GM19025 (cell line): ENCODE measurements at regions not wholly inside any gene's neighbourhood (a gene's known extent, or its start where the extent isn't known, plus 50 kb on each side); places are given as distances from the start of the nearest gene placed in this dataset.
"Not testable (repeated sequence)": the region's sequence is repeated elsewhere in the genome, so short reads cannot be mapped to it uniquely, and the experiment has no call there.

Experiments
- ATAC-seq: cut with Tn5 transposase; IDR thresholded peaks from one replicate; pipeline ENCODE4 v1.9.1; 2021; ENCODE audit warnings: mild to moderate bottlenecking, low read depth, moderate library complexity; ENCODE audit not compliant: unreplicated experiment

DNA sequence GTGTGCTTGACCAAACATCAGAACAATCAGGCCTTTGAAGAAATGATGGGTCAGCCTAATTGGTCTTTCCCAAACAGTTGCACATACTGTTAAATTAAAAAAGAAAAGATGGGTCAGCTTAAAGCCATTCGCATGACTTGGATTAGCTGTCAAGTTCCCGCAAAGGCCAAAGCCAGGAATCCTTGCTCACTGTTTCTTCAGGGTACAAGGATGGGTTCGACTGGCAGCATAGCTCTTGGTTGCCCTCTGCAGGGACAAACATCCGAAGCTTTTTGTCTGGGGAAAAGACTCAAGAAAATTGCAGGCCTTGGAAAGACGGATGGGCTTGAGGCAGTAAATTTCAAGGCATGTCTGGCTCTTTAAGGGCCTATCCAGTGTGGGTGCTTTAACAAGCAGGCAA lies 168.0 kb downstream of the HDGFL1 start:
- ATAC-seq = no peak

DNA sequence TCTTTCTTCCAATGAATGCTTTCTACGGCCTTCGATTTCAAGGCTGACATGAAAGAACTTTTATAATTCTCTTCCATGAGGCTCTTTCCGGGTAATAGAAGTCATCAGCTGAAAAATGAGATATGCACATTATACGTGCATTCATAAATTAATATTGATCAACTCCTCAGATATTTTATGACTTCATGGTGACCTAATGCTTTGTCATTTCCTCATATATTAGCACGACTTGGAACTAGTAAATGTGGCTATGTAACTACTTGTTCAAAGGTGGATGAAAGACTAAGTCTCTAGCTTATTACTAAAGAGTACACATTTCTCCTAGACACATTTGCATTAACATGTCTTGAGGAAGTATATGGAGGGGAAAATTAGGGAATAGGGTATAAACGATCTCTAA lies 168.8 kb downstream of the HDGFL1 start:
- ATAC-seq = no peak

DNA sequence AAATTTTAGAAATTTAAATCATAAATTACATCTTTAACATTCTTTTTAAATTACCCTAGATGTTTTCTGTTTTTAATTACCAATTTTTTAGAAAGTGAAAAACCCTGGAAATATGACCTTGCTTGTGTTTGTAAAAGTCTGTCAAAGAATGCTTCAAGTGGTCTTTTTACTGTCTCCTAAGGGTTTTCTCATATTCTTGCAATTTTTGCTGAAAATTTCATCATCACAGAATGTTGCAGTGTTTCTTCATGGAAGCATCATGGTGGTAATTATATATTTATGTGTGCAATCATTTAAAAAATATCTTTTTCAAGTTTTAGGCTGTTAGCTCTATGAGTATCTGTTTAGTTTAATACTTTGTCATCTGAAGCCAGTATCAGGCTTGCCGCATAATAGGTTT lies 178.2 kb downstream of the HDGFL1 start:
- no peak for ATAC-seq

DNA sequence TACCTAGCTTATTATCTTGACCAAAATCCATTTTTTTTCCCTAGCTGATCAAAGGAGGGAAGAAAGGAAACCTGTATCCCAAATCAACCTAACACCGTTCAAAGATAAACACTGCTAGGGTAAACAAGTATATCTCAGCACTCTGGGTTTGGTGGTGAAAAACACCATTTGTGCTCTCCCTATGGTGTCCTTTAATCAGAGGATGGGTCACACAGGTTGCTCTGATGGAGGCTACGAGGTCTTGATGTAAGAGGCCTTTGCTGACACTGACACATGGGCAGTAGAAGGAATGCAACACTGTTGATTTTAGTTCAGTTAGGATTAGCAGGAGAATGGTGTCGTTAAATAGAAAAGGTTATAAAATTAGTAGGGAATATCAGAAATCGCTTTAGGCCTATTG lies 179.3 kb downstream of the HDGFL1 start:
- no peak for ATAC-seq

DNA sequence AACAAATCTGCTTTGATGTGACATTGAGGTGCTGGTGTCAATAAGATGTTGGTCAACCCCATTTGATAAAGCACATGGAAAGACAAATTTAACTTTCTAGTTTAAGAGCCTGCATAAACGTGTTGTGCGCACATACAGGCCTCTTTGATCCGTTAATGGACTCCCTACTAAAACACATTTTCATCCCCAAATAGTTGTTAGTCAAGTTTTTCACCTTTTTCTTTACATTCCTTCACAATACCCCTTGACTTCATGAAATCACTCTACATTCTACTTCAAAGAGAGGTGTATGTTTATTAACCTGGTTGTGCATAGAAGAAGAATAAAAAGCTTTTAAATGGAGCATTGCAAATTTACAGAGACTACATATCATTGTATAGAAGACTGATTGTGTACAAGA lies 180.3 kb downstream of the HDGFL1 start:
- ATAC-seq = no peak

DNA sequence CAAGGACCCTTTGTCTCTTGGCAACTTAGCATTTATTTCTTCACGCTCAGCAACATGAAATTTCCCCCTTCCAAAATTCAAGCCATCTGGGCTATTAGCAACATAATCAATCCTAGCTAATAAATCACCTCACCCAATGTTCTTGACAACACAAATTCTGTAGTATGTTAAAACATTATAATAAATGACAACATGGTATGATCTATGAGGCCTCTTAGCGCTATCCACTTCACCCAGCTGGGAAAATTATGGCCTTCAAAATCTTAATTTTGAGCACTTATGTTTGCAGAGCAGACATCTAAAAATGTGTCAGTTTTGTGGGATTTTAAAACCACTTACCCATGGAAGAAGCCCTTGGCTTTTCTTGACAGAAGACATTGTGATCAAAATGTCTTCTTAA lies 181.9 kb downstream of the HDGFL1 start:
- ATAC-seq = no peak

DNA sequence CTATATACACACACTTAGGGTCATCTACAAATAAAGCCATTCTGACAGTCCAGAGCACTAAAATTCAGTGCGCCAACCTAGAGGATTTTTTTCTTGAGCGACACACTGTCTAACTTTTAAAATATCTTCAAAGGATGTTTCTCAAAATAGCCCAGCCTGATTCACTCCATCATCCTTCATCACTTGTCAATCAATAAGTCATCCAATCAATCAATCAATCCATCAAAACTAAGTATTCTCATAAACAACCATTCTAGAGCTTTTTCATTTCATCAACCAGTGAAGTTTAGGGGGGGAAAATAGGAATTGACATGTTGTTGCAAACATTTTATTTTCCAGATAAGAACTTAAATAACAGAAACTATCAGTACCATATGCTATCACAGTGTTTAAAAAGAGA lies 183.2 kb downstream of the HDGFL1 start:
- no peak for ATAC-seq

DNA sequence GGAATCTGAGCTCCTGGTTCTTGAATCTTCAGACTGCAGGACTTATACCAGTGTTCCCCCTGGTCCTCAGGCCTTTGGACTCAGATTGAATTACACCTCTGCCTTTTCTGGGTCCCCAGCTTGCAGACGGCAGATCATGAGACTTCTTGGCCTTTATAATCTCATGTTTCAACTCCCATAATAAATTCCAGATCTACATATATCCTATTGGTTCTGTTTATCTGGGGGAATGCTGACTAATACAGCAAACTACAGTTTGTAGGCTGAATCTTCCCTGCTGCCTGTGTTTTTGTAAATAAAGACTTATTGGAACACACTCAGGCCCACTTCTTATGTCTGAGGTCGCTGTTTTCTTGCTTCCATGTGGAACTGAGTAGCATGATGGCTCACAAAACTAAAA lies 184.7 kb downstream of the HDGFL1 start:
- no peak for ATAC-seq

DNA sequence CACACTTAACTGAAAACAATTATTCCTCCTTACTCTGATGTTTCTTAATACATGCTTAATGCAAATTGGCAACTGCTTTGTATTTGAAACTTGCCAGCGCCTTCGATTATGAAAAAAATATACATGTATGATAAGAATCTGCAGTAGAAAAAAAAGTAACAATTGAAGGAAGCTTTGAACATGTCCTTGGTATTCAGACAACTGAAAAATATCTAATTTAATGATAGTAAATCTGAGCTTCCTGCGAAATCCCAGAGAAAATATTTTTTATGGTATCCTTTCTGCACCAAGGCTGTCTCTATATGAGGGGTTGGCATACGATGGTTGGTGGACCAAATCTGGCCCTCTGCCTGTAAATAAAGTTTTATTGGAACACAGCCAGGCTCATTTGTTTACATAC lies 186.2 kb downstream of the HDGFL1 start:
- no peak for ATAC-seq

DNA sequence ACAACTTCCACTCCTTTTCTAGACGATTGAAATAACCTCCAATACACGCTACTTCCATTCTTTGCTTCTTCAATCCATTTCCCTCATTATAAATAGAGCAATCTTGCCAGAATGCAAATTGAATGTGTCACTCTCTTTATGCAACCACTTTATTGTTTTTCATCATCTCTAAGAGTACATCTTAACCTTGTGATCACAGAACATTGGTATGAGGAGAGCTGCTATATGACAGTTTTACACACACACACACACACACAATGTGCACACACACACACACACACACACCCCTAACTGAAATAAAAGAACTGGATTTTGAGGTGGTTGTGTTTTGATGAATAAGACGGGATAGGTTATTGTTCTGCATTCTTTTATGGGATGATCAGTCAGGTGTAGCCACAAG lies 187.0 kb downstream of the HDGFL1 start:
- no peak for ATAC-seq

DNA sequence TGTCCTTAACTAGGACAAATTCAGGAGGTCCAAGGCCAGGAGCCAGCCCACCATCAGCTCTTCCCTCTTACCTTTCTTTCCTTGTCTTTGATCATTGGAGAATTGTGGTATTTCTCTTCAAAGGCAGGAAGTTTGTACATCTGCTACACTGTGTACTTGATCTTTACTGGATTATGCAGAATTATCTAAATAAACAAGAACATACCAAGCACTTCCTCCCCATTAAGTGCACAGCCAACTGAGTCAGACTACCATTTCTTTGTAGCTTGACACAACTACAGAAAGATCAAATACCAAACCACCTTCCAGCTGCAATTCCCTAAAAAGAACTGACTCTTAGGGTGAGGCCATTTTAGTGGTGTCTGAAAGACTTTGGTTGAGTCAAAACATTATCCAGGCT lies 195.1 kb downstream of the HDGFL1 start:
- ATAC-seq = no peak

DNA sequence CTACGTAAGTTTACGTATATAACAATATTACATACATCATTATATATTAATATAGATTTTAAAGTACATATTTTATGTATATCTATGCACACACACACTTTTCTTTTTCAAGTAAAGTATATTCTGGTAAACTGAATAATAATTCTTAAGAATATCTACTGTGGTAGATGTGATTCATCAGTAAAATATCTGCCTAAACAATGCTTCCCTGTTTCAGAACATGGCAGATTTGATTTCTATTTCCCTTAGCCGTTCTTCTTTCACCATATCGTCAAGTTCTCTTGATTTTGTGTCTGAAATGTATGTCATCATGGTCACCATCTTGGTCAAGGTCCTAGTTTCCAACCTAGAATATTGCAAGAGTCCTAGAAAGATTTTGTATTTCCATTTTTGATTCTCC lies 195.6 kb downstream of the HDGFL1 start:
- ATAC-seq = no peak

DNA sequence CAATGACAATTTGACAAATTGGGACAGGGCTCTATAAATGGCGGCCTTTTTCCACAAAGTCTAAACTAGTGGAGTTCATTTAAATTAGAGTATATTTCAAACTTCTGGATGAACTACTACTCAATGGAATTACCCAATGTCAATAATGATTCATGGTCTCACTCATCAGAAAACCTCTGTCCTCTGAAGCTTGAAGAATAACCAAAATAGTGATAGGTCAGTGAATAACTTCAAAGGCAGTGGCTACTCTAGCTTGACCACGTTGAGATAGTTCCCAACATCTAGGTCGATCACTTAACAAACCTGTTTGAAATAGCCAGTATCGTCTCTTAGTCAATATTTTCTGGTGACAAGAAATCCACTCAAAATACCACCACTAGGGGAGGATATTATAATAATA lies 197.6 kb downstream of the HDGFL1 start:
- ATAC-seq = no peak

DNA sequence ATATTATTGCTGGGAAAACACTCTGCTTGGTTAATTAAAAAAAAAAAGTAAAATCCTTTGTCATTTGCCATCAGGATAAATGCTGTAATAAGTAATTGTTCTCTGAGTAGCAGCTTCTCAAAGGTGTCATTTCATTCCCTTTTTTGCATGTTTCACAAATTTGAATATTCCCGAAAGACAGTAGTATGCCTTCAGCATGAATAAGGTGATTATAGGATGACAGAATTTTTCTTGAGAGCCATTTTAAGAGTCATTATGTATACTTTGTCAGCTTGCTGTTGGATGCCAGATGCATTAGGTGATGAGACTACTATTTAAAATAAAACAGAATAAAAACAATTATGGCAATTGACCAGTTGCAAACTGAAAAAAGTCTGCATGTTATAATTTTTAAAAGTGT lies 200.7 kb downstream of the HDGFL1 start:
- no peak for ATAC-seq

DNA sequence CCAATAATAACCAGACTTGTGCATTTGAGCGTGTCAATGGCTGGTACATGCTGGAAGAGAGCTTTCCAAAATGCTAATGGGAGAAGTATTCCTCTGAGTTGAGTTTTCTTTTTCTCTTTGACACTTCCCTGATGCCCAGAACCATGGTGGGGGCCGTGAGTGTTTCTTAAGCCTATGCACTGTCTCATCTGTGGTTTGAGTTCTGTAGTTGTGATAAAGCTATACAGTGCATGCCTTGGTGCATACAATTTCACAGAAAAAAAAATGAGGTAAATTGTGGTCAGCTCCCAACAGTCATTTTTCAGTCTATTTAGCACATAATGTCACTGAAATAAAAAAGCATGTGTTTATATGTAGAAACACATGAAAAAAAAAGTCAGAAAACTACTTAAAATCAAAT lies 204.8 kb downstream of the HDGFL1 start:
- no peak for ATAC-seq

DNA sequence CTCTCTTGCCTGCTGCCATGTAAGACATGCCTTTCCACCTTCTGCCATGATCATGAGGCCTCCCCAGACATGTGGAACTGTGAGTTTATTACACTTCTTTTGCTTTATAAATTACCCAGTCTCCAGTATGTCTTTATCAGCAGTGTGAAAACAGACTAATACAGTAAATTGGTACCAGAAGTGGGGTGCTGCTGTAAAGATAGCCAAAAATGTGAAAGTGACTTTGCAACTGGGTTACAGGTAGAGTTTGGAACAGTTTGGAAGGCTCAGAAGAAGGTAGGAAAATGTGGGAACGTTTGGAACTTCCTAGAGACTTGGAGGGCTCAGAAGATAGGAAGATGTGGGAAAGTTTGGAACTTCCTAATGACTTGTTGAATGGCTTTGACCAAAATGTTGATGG lies 209.1 kb downstream of the HDGFL1 start:
- not testable (repeated sequence) for ATAC-seq

DNA sequence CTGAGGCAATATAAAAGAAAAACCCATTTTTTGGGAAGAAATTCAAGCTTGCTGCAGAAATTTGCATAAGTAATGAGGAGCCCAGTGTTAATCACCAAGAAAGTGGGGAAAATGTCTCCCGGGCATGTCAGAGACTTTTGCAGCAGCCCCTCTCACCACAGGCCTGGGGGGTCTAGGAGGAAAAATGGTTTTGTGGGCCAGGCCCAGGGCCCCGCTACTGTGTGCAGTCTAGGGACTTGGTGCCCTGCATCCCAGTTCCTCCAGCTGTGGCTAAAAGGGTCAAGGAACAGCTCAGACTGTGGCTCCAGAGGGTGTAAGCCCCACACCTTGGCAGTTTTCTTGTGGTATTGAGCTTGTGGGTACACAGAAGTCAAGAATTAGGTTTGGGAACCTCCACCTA lies 209.7 kb downstream of the HDGFL1 start:
- ATAC-seq = no peak

DNA sequence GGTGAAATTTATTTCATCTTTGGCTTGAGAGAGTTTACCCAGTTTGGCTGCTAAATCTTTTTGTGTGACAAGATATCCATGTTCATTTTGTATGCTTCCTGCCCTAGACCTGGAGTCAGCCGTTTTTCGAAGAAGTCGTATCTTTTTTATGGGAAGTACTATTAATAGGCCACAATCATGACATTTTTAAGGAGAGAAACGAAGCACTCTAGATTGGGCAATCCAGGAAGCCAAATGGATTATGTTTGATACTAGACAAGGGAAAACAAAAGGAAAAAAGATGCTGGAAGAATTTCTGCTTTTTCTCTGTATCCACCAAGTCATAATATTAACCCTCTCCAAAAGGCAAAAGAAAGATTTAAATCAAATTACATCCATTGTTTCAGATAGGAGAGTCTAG lies 214.6 kb downstream of the HDGFL1 start:
- no peak for ATAC-seq

DNA sequence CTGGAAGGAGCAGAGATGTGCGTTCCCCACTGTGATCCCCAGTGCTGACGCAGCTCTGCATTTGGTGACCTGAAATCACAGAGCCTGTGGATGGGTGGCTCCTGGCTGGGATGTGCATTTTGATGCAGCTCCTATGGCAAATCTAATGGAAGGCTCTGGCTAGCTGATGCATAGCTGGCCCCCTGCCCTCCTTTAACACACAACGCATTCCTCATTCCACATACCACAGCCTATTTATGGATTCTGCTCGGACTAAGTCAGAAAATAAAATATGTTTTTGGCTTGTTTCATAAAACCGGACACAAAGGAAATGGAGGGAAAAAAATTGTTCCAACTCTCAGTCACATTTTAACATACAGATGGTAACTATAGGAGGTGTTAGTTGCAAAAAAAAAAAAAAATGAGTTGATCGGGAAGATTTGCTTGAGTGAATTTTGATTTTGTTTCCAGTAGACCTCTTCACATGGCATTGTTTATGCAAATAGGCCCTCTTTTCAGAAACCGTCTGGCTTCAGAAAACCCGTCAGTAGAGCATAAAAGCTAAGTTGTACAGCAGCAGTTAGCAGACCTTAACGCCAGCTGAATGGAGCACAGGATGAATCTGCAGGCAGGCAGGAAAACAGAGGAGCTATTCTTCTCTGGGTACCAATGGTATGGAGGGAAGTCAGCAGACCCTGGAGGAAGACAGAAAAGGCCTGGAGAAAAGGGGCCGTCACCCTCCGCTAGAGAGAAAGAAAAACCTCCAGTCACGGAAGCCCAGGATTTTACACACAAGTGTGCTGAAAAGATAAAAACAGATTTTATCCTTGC lies 215.4 kb downstream of the HDGFL1 start:
- ATAC-seq = no peak

DNA sequence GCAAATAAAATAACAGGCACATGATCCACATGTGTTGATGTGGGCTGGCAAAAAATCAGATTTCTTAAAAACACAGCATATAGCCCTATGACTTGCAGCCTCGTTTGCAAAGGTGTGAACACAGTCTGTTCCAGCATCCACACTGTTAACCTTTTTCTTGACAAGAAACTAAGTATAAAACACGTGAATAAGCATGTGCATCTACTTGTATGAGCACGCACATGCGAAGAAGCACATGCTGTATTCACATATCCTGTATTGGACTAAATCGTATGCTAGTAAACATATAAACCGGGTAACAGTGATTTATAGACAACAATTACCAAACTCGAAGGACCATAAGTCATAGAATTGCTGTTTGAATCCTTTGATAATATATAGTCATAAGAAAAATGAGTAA lies 218.7 kb downstream of the HDGFL1 start:
- no peak for ATAC-seq

DNA sequence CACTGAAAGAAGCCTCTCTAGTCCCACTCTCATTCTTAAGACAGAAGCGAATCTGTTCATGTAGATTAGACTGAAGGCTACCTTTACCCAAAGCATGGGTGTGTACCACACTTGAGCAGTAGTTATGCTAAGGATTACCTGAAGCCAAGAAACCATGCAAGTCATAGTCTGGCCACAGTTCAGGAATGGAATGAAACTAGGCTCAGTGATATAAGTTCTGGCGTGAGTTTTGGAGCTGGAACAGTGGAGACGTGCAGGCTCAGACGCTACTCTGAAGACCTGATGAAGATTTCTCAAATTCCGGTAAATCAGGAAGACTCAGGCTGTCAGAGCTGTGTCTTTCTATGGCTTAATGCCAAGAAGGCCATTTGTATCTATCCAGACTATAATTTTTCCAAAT lies 219.9 kb downstream of the HDGFL1 start:
- ATAC-seq = no peak

DNA sequence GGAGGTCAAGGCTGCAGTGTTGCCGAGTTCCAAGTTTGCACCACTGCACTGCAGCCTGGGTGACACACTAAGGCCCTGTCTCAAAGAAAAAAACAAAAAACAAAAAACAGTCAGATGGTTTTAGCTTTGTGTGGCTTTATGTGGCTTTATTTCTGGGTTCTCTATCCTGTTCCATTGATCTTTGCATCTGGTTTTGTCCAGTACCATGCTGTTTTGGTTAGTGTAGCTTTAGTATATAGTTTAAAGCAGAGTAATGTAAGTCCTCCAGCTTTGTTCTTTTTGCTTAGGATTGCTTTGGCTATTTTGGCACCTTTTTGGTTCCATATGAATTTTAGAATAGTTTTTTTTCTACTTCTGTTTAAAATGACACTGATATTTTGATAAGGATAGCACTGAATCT lies 225.5 kb downstream of the HDGFL1 start:
- no peak for ATAC-seq

DNA sequence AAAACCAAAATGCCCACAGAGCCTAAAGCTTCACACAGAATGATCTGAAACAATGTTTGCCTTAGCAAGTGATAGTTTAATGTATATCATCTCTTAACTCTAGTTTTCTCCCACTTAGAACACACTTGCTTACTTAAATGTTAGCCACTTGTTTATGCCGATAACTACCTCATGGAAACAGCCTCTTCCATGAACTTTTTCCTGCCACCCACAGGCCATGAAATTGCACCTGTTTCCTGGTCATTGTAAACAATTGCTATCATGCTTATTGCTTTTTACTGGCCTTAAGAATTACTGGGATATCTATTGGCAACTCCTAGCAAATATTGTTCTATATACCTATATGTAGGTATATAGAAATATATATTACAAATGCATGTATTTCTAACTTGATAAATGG lies 231.1 kb downstream of the HDGFL1 start:
- ATAC-seq = no peak
